Peyer's patch (tissue), 4 donors: ENCODE measurements at regions not wholly inside any gene's neighbourhood (a gene's known extent, or its start where the extent isn't known, plus 50 kb on each side); places are given as distances from the start of the nearest gene placed in this dataset.

Source experiments
- DNase-seq, 3 donors: peaks; one replicate each; pipeline ENCODE4 v3.0.0-alpha.2; 2017 to 2019
- H3K27ac ChIP-seq, 4 donors: fragments of 200-600 bp; sonication (generic); one replicate each; pipeline ENCODE4 v1.5.1; 2016 to 2019
- H3K27me3 ChIP-seq, 2 donors: fragments of 200-600 bp; sonication (generic); one replicate each; pipeline ENCODE4 v1.5.1; 2019
- H3K36me3 ChIP-seq, 3 donors: fragments of 200-600 bp; sonication (generic); one replicate each; pipeline ENCODE4 v1.5.1; 2016 to 2019
- H3K4me1 ChIP-seq, 4 donors: fragments of 200-600 bp; sonication (generic); one replicate each; pipeline ENCODE4 v1.5.1; 2016 to 2019
- H3K4me3 ChIP-seq, 4 donors: fragments of 200-600 bp; sonication (generic); 1 replicate in 3 of 4; 2 replicates in 1 of 4; pipeline ENCODE4 v1.5.1; 2016 to 2019; ENCODE audit warnings: mild to moderate bottlenecking in 1 of 4
- H3K9me3 ChIP-seq, 4 donors: fragments of 200-600 bp; sonication (generic); one replicate each; pipeline ENCODE4 v1.5.1; 2016 to 2019; ENCODE audit warnings: mild to moderate bottlenecking in 1 of 4
- POLR2A ChIP-seq, 2 donors: fragments of 450-650 bp; IDR thresholded peaks; one replicate each; pipeline ENCODE4 v1.5.1; 2017; ENCODE audit warnings: antibody characterized with exemption in 2 of 2, mild to moderate bottlenecking in 2 of 2, moderate library complexity in 2 of 2
- TF ChIP-seq, protein P1 (sequence below), 6 experiments: fragments of 450-650 bp in 4 of 6; fragments of 200-600 bp in 2 of 6; sonication (generic) in 1 of 6; IDR thresholded peaks; one replicate each; pipeline ENCODE4 v1.5.1; 2017 to 2019; ENCODE audit warnings: antibody characterized with exemption in 6 of 6, mild to moderate bottlenecking in 3 of 6, moderate library complexity in 1 of 6

DNA sequence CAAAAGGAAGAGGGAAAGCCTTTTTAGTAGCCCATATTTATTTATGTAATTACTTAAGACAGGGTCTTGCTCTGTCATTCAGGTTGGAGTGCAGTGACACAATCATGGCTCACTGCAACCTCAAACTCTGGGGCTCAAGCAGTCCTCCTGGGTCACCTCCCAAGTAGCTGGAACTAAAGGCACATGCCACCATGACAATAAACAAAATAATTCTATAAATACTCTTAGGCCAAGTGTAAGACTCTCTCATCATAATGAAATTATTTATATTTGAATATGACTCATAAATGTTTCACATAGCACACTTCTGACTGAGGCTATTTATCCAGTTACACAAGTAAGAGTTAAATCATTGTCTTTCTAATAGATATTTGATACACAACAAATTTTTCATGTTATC lies 314.7 kb downstream of the AMY1C start:
- no peaks in the 10 kb centered on the region for H3K9me3 ChIP-seq
- no peaks in the 10 kb centered on the region for H3K4me1 ChIP-seq
- no peaks in the 10 kb centered on the region for H3K36me3 ChIP-seq
- H3K4me3 ChIP-seq = no peak overlapping the region
- H3K27ac ChIP-seq = no peak overlapping the region
- DNase-seq = no peak
- no peak for TF ChIP-seq POLR2A (IDR thresholded peaks at IDR 0.05)
- H3K27me3 ChIP-seq = no peaks in the 10 kb centered on the region

DNA sequence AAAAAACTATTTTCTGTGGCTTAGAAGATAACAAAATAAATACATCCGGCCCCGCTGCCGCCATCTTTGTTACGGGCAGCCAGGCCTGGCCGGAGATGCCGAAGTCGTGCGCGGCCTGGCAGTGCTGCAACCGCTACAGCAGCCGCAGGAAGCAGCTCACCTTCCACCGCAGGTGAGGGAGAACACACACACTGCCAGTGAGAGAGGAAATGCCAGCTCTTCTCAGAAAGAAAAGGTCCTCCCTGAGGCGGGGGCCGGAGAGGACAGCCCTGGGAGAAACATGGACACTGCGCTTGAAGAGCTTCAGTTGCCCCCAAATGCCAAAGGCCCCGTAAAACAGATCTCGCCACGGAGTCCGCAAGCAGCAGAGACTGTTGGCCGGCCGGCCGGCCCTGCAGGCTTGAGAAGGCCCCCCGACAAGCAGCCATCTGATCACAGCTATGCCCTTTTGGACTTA lies 323.2 kb downstream of the AMY1C start:
- TF ChIP-seq, protein P1, sequence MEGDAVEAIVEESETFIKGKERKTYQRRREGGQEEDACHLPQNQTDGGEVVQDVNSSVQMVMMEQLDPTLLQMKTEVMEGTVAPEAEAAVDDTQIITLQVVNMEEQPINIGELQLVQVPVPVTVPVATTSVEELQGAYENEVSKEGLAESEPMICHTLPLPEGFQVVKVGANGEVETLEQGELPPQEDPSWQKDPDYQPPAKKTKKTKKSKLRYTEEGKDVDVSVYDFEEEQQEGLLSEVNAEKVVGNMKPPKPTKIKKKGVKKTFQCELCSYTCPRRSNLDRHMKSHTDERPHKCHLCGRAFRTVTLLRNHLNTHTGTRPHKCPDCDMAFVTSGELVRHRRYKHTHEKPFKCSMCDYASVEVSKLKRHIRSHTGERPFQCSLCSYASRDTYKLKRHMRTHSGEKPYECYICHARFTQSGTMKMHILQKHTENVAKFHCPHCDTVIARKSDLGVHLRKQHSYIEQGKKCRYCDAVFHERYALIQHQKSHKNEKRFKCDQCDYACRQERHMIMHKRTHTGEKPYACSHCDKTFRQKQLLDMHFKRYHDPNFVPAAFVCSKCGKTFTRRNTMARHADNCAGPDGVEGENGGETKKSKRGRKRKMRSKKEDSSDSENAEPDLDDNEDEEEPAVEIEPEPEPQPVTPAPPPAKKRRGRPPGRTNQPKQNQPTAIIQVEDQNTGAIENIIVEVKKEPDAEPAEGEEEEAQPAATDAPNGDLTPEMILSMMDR (IDR thresholded peaks at IDR 0.05) = no peak
- no peak for TF ChIP-seq POLR2A (IDR thresholded peaks at IDR 0.05)
- no peak for DNase-seq
- Histone ChIP-seq H3K36me3 (no peaks in the 10 kb centered on the region), H3K4me3 (no peak overlapping the region), H3K4me1 (no peaks in the 10 kb centered on the region), H3K9me3 (no peaks in the 10 kb centered on the region), H3K27me3 (no peaks in the 10 kb centered on the region), H3K27ac (no peak overlapping the region)

DNA sequence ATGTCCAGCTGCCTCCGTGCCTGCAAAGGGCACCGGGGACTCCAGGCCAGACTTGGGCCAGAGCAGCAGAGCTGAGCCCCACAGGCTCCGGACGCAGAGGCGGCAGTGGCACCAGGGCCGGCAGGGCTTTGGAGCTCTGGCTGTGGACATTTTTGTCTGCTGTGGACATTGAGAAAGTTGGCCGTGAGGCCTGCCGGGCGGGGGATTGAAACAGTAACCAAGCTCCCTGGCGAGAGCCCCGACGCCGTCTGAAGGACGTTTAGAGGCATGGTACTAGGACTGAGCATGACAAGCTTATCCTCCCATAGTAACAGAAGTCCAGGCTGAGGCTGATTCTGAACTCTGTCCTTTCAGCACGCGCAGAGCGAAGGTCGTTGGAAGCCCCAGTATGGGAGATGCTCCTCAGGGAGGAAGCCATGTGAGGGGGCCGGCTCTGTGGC lies 323.8 kb downstream of the AMY1C start:
- Histone ChIP-seq H3K27ac (no peak overlapping the region), H3K4me3 (no peak overlapping the region), H3K36me3 (no peaks in the 10 kb centered on the region), H3K4me1 (no peaks in the 10 kb centered on the region), H3K9me3 (no peaks in the 10 kb centered on the region), H3K27me3 (no peaks in the 10 kb centered on the region)
- no peak for DNase-seq
- TF ChIP-seq, protein P1 (IDR thresholded peaks at IDR 0.05) = no peak
- TF ChIP-seq POLR2A (IDR thresholded peaks at IDR 0.05) = no peak

DNA sequence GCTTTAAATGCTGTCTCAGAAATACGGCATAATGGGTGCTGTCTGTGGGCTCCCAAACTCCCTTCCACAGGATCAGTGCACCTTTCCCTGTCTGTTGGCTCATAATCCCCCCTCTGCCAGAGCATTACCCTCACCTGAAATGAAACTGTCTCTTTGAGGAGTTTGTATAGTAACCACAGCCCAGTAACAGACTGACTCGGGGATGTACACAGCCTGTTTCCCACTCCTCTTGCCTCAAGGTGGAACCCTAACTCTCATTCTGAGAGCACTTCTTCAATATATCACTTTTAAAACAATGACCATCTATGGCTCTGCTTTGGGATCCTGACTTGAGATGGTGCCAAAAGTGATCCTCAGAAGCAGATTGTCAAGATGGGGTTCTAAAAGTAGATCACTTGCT lies 332.5 kb downstream of the AMY1C start:
- TF ChIP-seq, protein P1 (IDR thresholded peaks at IDR 0.05) = no peak
- TF ChIP-seq POLR2A (IDR thresholded peaks at IDR 0.05) = no peak
- Histone ChIP-seq H3K27me3 (no peaks in the 10 kb centered on the region), H3K27ac (no peak overlapping the region), H3K4me1 (no peaks in the 10 kb centered on the region), H3K36me3 (no peaks in the 10 kb centered on the region), H3K4me3 (no peak overlapping the region), H3K9me3 (no peaks in the 10 kb centered on the region)
- no peak for DNase-seq

DNA sequence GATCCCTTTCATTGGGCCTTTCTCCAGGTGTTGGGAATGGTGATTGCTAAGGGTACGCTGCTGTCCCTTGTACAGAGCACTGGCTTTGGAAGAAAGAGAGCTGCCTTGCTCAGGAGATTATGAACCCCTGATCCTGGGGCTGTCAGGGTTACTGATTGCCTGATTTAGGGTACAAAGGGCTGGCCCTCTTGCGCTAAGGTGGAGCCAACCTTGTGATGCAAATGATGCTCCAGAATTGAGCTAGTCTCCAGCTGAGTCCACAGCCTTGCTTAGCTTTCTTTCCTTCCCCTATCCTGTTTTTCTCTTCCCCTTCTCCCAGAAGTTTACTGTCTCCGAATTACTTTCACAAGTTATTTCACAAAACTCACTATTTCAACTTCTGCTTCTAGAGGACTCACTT lies 334.7 kb downstream of the AMY1C start:
- Histone ChIP-seq H3K27me3 (no peaks in the 10 kb centered on the region), H3K4me1 (no peaks in the 10 kb centered on the region), H3K36me3 (no peaks in the 10 kb centered on the region), H3K9me3 (no peaks in the 10 kb centered on the region), H3K4me3 (no peak overlapping the region), H3K27ac (no peak overlapping the region)
- no peak for TF ChIP-seq POLR2A (IDR thresholded peaks at IDR 0.05)
- TF ChIP-seq, protein P1 (IDR thresholded peaks at IDR 0.05) = no peak
- DNase-seq = no peak

DNA sequence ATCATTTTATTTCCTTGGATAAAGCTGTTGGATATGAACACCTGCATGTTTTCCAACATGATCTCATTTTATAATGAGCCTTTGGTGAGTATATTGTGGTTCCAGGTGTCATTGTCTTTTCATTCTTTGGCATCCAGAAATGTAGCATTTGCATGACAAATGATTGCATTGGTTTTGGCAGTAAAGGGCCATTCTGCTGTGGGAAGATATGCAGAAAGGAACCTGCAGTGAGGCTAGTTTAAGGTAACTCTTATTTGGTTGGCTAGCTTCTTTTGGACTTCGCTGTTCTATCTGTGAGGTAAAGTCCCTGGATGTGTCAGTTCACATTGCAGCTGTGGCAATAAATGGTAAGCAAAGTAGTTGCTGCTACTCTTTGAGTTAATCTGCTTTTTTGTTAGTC lies 343.0 kb downstream of the AMY1C start:
- Histone ChIP-seq H3K4me3 (no peak overlapping the region), H3K27me3 (no peaks in the 10 kb centered on the region), H3K27ac (no peak overlapping the region), H3K36me3 (no peaks in the 10 kb centered on the region), H3K9me3 (no peaks in the 10 kb centered on the region), H3K4me1 (no peaks in the 10 kb centered on the region)
- DNase-seq = no peak
- no peak for TF ChIP-seq POLR2A (IDR thresholded peaks at IDR 0.05)
- TF ChIP-seq, protein P1 (IDR thresholded peaks at IDR 0.05) = no peak
